Spleen (tissue), 11 donors: ENCODE measurements at regions not wholly inside any gene's neighbourhood (a gene's known extent, or its start where the extent isn't known, plus 50 kb on each side); places are given as distances from the start of the nearest gene placed in this dataset.

ENCODE experiments used
- DNase-seq: peaks from one replicate; pipeline ENCODE4 v3.0.0-alpha.2; 2020
- H3K27ac ChIP-seq, 8 donors: fragments of 200-600 bp; sonication (generic) in 7 of 8; 1 replicate in 4 of 8; 2 replicates in 4 of 8; pipeline versions ENCODE4 v1.5.0 to v1.8.0; 2016 to 2021; ENCODE audit warnings: inconsistent platforms in 4 of 8, mild to moderate bottlenecking in 4 of 8, moderate library complexity in 1 of 8
- H3K27me3 ChIP-seq, 7 donors: fragments of 200-600 bp; sonication (generic) in 6 of 7; replicated peaks in 1 of 7; 1 replicate in 4 of 7; 2 replicates in 3 of 7; pipeline versions ENCODE4 v1.5.0 to v1.8.0; 2016 to 2021; ENCODE audit warnings: inconsistent platforms in 3 of 7, mild to moderate bottlenecking in 1 of 7
- H3K36me3 ChIP-seq, 6 donors: fragments of 200-600 bp; sonication (generic) in 5 of 6; 1 replicate in 4 of 6; 2 replicates in 2 of 6; pipeline versions ENCODE4 v1.5.0 to v1.8.0; 2016 to 2021; ENCODE audit warnings: inconsistent platforms in 2 of 6
- H3K4me1 ChIP-seq, 6 donors: fragments of 200-600 bp; sonication (generic) in 5 of 6; 1 replicate in 3 of 6; 2 replicates in 3 of 6; pipeline versions ENCODE4 v1.5.0 to v1.8.0; 2016 to 2021; ENCODE audit warnings: inconsistent platforms in 3 of 6
- H3K4me3 ChIP-seq, 8 donors: fragments of 200-600 bp; sonication (generic) in 7 of 8; 1 replicate in 4 of 8; 2 replicates in 4 of 8; pipeline versions ENCODE4 v1.5.0 to v1.8.0; 2016 to 2021; ENCODE audit warnings: inconsistent platforms in 4 of 8, mild to moderate bottlenecking in 4 of 8, moderate library complexity in 2 of 8
- H3K9me3 ChIP-seq, 8 donors: fragments of 200-600 bp; sonication (generic) in 7 of 8; 1 replicate in 4 of 8; 2 replicates in 4 of 8; pipeline versions ENCODE4 v1.5.0 to v1.8.0; 2016 to 2021; ENCODE audit warnings: inconsistent platforms in 4 of 8
- POLR2A ChIP-seq, 3 donors: fragments of 450-650 bp; IDR thresholded peaks; one replicate each; pipeline ENCODE4 v1.5.1; 2017; ENCODE audit warnings: antibody characterized with exemption in 3 of 3, mild to moderate bottlenecking in 1 of 3
- POLR2AphosphoS5 ChIP-seq, 3 donors: sonication (generic); formaldehyde crosslinking; IDR thresholded peaks; one replicate each; pipeline ENCODE4 v1.5.1; 2017; ENCODE audit warnings: antibody characterized with exemption in 3 of 3
- WGBS, 5 donors: extraction: QIAGEN DNeasy Blood & Tissue Kit in 3 of 5; methylation state at CpG; one replicate each; pipeline versions ENCODE4 v1.1.5 to v1.1.7; 2013 to 2018; 5-methylcytosine and 5-hydroxymethylcytosine counted together
- intact Hi-C: fragments of 100-400 bp; cut with DNase I; formaldehyde crosslinking; loops from one replicate; pipeline ENCODE4 v1.15.0; 2023; ENCODE audit warnings: low total_unique reads
- TF ChIP-seq, protein P1 (sequence below), 11 experiments: fragments of 200-600 bp in 7 of 11; fragments of 450-650 bp in 4 of 11; sonication (generic) in 4 of 11; IDR thresholded peaks in 8 of 11; conservative IDR thresholded peaks in 3 of 11; 1 replicate in 7 of 11; 2 replicates in 4 of 11; pipeline versions ENCODE4 v1.4.0 to v1.8.0; 2016 to 2021; ENCODE audit warnings: antibody characterized with exemption in 11 of 11, inconsistent platforms in 4 of 11, mild to moderate bottlenecking in 1 of 11
- donor health status: healthy with polysubstance abuse.
- donor health status: DM: no; HTN: no; CAD: no; lungs with moderate emphysema.
- donor health status: DM: no; HTN: no; CAD: no.
- donor health status: Bipolar disorder and iron deficiency.
- donor health status: healthy.
- donor health status: DM: no; HTN: no; CAD: no.
- donor health status: DM: yes; HTN: yes; CAD: no.

DNA sequence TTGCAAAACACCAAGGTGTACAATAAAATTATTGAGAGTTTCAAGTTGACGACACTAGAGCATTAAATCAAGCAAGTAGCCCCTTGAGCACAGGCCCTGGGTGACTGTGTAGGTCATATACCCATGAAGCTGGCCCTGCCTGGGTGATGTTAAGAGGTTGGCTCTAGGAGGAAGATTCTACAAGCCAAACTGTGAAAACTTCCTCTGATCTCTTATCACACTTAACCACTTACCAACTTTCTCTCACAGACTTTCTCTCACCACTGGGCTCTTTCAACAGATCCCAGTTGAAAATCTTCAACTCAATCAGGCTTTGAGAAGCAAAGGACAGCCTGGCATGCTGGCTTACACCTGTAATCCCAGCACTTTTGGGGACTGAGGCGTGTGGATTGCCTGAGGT lies 186.9 kb upstream of the BTG1 start:
- Histone ChIP-seq H3K9me3 (no peaks in the 10 kb centered on the region), H3K27me3 (no peaks in the 10 kb centered on the region), H3K27ac (no peak overlapping the region), H3K36me3 (no peaks in the 10 kb centered on the region), H3K4me3 (no peak overlapping the region), H3K4me1 (peaks cover 0 to 26% (median 9%) of the 10 kb centered on the region in 6 donors)
- no peak for TF ChIP-seq POLR2AphosphoS5 (IDR thresholded peaks at IDR 0.05)
- TF ChIP-seq, protein P1, sequence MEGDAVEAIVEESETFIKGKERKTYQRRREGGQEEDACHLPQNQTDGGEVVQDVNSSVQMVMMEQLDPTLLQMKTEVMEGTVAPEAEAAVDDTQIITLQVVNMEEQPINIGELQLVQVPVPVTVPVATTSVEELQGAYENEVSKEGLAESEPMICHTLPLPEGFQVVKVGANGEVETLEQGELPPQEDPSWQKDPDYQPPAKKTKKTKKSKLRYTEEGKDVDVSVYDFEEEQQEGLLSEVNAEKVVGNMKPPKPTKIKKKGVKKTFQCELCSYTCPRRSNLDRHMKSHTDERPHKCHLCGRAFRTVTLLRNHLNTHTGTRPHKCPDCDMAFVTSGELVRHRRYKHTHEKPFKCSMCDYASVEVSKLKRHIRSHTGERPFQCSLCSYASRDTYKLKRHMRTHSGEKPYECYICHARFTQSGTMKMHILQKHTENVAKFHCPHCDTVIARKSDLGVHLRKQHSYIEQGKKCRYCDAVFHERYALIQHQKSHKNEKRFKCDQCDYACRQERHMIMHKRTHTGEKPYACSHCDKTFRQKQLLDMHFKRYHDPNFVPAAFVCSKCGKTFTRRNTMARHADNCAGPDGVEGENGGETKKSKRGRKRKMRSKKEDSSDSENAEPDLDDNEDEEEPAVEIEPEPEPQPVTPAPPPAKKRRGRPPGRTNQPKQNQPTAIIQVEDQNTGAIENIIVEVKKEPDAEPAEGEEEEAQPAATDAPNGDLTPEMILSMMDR (IDR thresholded peaks at IDR 0.05 in 8 of 11, conservative IDR thresholded peaks at IDR 0.05 in 3 of 11) = no peak
- DNase-seq = no peak
- intact Hi-C loops = no loop called here
- WGBS, 5 donors = 91 to 99% (median 95%) methylated on average over 2 of the region's 2 CpGs

DNA sequence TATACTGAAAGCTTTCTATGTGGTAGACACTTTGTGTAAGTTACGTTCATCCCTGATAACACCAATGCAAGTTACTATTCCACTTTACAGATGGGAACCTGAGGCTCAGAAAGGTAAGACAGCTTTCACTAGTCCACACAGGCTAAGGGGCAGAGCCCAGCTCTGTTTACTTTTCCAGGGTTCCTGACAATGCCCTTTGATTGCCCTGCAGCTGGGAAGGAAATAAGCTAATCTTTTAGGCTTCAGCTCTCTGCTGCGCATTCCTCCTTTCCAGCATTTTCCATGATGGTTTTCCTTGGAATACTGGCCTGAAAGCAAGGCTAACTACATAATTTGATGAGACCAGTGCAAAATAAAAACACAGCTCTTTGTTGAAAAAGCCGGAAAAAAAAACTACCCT lies 185.7 kb upstream of the BTG1 start:
- Histone ChIP-seq H3K36me3 (no peaks in the 10 kb centered on the region), H3K9me3 (no peaks in the 10 kb centered on the region), H3K27ac (no peak overlapping the region), H3K4me3 (no peak overlapping the region), H3K27me3 (no peaks in the 10 kb centered on the region), H3K4me1 (peaks cover 0 to 23% (median 8%) of the 10 kb centered on the region in 6 donors)
- no peak for DNase-seq
- WGBS, 5 donors = 88 to 97% (median 96%) methylated on average over 3 of the region's 3 CpGs
- intact Hi-C loops = no loop called here
- no peak for TF ChIP-seq POLR2AphosphoS5 (IDR thresholded peaks at IDR 0.05)
- no peak for TF ChIP-seq POLR2A (IDR thresholded peaks at IDR 0.05)
- TF ChIP-seq, protein P1 (IDR thresholded peaks at IDR 0.05 in 8 of 11, conservative IDR thresholded peaks at IDR 0.05 in 3 of 11) = no peak

DNA sequence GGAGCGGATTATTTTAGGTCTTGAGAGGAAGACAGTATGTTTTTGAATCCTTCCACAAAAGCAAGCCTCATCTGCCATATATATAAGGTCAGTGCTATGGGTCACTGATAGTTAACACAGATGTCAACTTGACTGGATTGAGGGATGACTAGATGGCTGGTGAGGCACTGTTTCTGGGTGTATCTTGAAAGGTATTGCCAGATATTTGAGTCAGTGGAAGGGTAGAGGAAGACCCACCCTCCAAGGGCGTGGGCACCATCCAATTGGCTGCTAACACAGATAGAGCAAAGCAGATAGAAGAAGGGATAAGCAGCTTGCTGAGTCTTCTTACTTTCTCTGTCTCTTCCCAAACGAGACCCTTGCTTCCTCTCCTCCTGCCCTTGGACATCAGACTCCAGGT lies 185.0 kb upstream of the BTG1 start:
- Histone ChIP-seq H3K36me3 (no peaks in the 10 kb centered on the region), H3K9me3 (no peaks in the 10 kb centered on the region), H3K4me3 (no peak overlapping the region), H3K4me1 (peaks cover 0 to 20% (median 4%) of the 10 kb centered on the region in 6 donors), H3K27me3 (no peaks in the 10 kb centered on the region), H3K27ac (no peak overlapping the region)
- no peak for DNase-seq
- no peak for TF ChIP-seq POLR2A (IDR thresholded peaks at IDR 0.05)
- TF ChIP-seq, protein P1 (IDR thresholded peaks at IDR 0.05 in 8 of 11, conservative IDR thresholded peaks at IDR 0.05 in 3 of 11) = no peak
- no peak for TF ChIP-seq POLR2AphosphoS5 (IDR thresholded peaks at IDR 0.05)
- 89 to 96% (median 92%) methylated on average over 3 of the region's 3 CpGs for WGBS, 5 donors
- intact Hi-C loops = no loop called here

DNA sequence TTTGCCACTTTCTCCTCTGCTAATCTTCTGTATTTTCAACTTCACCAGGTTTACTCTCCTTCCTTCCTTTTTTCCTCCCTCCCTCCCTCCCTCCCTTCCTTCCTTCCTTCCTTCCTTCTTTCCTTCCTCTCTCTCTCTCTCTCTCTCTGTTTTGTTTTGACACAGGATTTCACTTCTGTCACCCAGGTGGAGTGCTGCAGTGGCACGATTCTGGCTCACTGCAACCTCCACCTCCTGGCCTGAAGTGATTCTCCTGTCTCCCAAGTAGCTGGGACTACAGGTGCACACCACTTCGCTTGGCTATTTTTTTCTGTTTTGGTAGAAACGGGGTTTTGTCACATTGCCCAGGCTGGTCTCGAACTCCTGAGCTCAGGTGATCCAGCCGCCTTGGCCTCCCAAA lies 181.2 kb upstream of the BTG1 start:
- TF ChIP-seq POLR2A (IDR thresholded peaks at IDR 0.05) (no peak), POLR2AphosphoS5 (IDR thresholded peaks at IDR 0.05) (no peak)
- TF ChIP-seq, protein P1 (IDR thresholded peaks at IDR 0.05 in 8 of 11, conservative IDR thresholded peaks at IDR 0.05 in 3 of 11) = no peak
- intact Hi-C loops = no loop called here
- no peaks in the 10 kb centered on the region for H3K36me3 ChIP-seq
- H3K9me3 ChIP-seq = no peaks in the 10 kb centered on the region
- no peak overlapping the region for H3K4me3 ChIP-seq
- no peaks in the 10 kb centered on the region for H3K27me3 ChIP-seq
- no peaks in the 10 kb centered on the region for H3K4me1 ChIP-seq
- no peak for DNase-seq
- no peak overlapping the region for H3K27ac ChIP-seq
- WGBS, 5 donors = 89 to 90% (median 90%) methylated on average over 5 of the region's 5 CpGs
